ENCODE measurements at regions not wholly inside any gene's neighbourhood (a gene's known extent, or its start where the extent isn't known, plus 50 kb on each side); places are given as distances from the start of the nearest gene placed in this dataset.

- TF ChIP-seq TEAD4 (CRISPR knock-in tag; IDR thresholded peaks at IDR 0.05) (no peak), SOX15 (CRISPR knock-in tag; IDR thresholded peaks at IDR 0.05) (no peak), ESRRA (CRISPR knock-in tag; IDR thresholded peaks at IDR 0.05; ENCODE audit: borderline replicate concordance) (no peak), FOXK1 (CRISPR knock-in tag; IDR thresholded peaks at IDR 0.05) (no peak), TCF7 (CRISPR knock-in tag; IDR thresholded peaks at IDR 0.05; ENCODE audit: low read depth) (no peak), JAZF1 (CRISPR knock-in tag; IDR thresholded peaks at IDR 0.05) (no peak), GRHL2 (CRISPR knock-in tag; IDR thresholded peaks at IDR 0.05; ENCODE audit: insufficient replicate concordance, severe bottlenecking) (no peak)
- TF ChIP-seq, protein P1, sequence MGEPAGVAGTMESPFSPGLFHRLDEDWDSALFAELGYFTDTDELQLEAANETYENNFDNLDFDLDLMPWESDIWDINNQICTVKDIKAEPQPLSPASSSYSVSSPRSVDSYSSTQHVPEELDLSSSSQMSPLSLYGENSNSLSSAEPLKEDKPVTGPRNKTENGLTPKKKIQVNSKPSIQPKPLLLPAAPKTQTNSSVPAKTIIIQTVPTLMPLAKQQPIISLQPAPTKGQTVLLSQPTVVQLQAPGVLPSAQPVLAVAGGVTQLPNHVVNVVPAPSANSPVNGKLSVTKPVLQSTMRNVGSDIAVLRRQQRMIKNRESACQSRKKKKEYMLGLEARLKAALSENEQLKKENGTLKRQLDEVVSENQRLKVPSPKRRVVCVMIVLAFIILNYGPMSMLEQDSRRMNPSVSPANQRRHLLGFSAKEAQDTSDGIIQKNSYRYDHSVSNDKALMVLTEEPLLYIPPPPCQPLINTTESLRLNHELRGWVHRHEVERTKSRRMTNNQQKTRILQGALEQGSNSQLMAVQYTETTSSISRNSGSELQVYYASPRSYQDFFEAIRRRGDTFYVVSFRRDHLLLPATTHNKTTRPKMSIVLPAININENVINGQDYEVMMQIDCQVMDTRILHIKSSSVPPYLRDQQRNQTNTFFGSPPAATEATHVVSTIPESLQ (CRISPR knock-in tag; IDR thresholded peaks at IDR 0.05): no peak
- TF ChIP-seq, protein P2, sequence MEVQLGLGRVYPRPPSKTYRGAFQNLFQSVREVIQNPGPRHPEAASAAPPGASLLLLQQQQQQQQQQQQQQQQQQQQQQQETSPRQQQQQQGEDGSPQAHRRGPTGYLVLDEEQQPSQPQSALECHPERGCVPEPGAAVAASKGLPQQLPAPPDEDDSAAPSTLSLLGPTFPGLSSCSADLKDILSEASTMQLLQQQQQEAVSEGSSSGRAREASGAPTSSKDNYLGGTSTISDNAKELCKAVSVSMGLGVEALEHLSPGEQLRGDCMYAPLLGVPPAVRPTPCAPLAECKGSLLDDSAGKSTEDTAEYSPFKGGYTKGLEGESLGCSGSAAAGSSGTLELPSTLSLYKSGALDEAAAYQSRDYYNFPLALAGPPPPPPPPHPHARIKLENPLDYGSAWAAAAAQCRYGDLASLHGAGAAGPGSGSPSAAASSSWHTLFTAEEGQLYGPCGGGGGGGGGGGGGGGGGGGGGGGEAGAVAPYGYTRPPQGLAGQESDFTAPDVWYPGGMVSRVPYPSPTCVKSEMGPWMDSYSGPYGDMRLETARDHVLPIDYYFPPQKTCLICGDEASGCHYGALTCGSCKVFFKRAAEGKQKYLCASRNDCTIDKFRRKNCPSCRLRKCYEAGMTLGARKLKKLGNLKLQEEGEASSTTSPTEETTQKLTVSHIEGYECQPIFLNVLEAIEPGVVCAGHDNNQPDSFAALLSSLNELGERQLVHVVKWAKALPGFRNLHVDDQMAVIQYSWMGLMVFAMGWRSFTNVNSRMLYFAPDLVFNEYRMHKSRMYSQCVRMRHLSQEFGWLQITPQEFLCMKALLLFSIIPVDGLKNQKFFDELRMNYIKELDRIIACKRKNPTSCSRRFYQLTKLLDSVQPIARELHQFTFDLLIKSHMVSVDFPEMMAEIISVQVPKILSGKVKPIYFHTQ (CRISPR knock-in tag; IDR thresholded peaks at IDR 0.05): no peak
Observed at GRCh38 chr1:82044111-82044510, 243.4 kb downstream of the ADGRL2 start (continued).

- Mint-ChIP-seq H3K36me3 (no peaks in the 10 kb centered on the region), H3K27ac (no peak overlapping the region), H3K9me3 (peaks cover 6% of the 10 kb centered on the region), H3K4me3 (no peak overlapping the region), H3K27me3 (ENCODE audit: low read depth) (no peaks in the 10 kb centered on the region), H3K4me1 (no peaks in the 10 kb centered on the region)
- DNase-seq (ENCODE audit: low spot score) (no peak), ATAC-seq (no peak)
- POLR2A ChIA-PET: no interaction called here
- CTCF ChIA-PET: interaction anchor here (0.6 to 1.4 kb wide), 3 partner anchors 48 to 1192 kb away, joined by 3 to 4 read pairs (median 3); no protein-coding TSS in a partner anchor
- TF ChIP-seq CDX4 (CRISPR knock-in tag; IDR thresholded peaks at IDR 0.05; ENCODE audit: borderline replicate concordance) (no peak), RORB (CRISPR knock-in tag; IDR thresholded peaks at IDR 0.05) (no peak), SMAD4 (CRISPR knock-in tag; IDR thresholded peaks at IDR 0.05) (no peak), GABPB1 (CRISPR knock-in tag; IDR thresholded peaks at IDR 0.05) (no peak), OVOL2 (CRISPR knock-in tag; IDR thresholded peaks at IDR 0.05; ENCODE audit: borderline replicate concordance) (no peak), JUN (CRISPR knock-in tag; IDR thresholded peaks at IDR 0.05) (no peak), FOXK1 (CRISPR knock-in tag; IDR thresholded peaks at IDR 0.05) (no peak), CREB1 (CRISPR knock-in tag; IDR thresholded peaks at IDR 0.05) (no peak), MXD4 (CRISPR knock-in tag; IDR thresholded peaks at IDR 0.05; ENCODE audit: borderline replicate concordance) (no peak), SMAD3 (CRISPR knock-in tag; IDR thresholded peaks at IDR 0.05; ENCODE audit: borderline replicate concordance) (no peak), ZBTB21 (CRISPR knock-in tag; IDR thresholded peaks at IDR 0.05; ENCODE audit: borderline replicate concordance) (no peak), ZNF671 (CRISPR knock-in tag; IDR thresholded peaks at IDR 0.05) (no peak), ZNF423 (CRISPR knock-in tag; IDR thresholded peaks at IDR 0.05) (no peak)
- TF ChIP-seq, protein P3, sequence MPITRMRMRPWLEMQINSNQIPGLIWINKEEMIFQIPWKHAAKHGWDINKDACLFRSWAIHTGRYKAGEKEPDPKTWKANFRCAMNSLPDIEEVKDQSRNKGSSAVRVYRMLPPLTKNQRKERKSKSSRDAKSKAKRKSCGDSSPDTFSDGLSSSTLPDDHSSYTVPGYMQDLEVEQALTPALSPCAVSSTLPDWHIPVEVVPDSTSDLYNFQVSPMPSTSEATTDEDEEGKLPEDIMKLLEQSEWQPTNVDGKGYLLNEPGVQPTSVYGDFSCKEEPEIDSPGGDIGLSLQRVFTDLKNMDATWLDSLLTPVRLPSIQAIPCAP (CRISPR knock-in tag; IDR thresholded peaks at IDR 0.05): no peak
- TF ChIP-seq, protein P4, sequence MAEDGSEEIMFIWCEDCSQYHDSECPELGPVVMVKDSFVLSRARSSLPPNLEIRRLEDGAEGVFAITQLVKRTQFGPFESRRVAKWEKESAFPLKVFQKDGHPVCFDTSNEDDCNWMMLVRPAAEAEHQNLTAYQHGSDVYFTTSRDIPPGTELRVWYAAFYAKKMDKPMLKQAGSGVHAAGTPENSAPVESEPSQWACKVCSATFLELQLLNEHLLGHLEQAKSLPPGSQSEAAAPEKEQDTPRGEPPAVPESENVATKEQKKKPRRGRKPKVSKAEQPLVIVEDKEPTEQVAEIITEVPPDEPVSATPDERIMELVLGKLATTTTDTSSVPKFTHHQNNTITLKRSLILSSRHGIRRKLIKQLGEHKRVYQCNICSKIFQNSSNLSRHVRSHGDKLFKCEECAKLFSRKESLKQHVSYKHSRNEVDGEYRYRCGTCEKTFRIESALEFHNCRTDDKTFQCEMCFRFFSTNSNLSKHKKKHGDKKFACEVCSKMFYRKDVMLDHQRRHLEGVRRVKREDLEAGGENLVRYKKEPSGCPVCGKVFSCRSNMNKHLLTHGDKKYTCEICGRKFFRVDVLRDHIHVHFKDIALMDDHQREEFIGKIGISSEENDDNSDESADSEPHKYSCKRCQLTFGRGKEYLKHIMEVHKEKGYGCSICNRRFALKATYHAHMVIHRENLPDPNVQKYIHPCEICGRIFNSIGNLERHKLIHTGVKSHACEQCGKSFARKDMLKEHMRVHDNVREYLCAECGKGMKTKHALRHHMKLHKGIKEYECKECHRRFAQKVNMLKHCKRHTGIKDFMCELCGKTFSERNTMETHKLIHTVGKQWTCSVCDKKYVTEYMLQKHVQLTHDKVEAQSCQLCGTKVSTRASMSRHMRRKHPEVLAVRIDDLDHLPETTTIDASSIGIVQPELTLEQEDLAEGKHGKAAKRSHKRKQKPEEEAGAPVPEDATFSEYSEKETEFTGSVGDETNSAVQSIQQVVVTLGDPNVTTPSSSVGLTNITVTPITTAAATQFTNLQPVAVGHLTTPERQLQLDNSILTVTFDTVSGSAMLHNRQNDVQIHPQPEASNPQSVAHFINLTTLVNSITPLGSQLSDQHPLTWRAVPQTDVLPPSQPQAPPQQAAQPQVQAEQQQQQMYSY (CRISPR knock-in tag; IDR thresholded peaks at IDR 0.05): no peak
- TF ChIP-seq, protein P5, sequence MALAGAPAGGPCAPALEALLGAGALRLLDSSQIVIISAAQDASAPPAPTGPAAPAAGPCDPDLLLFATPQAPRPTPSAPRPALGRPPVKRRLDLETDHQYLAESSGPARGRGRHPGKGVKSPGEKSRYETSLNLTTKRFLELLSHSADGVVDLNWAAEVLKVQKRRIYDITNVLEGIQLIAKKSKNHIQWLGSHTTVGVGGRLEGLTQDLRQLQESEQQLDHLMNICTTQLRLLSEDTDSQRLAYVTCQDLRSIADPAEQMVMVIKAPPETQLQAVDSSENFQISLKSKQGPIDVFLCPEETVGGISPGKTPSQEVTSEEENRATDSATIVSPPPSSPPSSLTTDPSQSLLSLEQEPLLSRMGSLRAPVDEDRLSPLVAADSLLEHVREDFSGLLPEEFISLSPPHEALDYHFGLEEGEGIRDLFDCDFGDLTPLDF (CRISPR knock-in tag; IDR thresholded peaks at IDR 0.05): no peak
- TF ChIP-seq, protein P6, sequence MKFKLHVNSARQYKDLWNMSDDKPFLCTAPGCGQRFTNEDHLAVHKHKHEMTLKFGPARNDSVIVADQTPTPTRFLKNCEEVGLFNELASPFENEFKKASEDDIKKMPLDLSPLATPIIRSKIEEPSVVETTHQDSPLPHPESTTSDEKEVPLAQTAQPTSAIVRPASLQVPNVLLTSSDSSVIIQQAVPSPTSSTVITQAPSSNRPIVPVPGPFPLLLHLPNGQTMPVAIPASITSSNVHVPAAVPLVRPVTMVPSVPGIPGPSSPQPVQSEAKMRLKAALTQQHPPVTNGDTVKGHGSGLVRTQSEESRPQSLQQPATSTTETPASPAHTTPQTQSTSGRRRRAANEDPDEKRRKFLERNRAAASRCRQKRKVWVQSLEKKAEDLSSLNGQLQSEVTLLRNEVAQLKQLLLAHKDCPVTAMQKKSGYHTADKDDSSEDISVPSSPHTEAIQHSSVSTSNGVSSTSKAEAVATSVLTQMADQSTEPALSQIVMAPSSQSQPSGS (CRISPR knock-in tag; IDR thresholded peaks at IDR 0.05; ENCODE audit: borderline replicate concordance, low read depth): no peak
Observed at GRCh38 chr1:82042306-82043060, 241.7 kb downstream of the ADGRL2 start.
